Psoas muscle (tissue), 7 donors: ENCODE measurements at regions not wholly inside any gene's neighbourhood (a gene's known extent, or its start where the extent isn't known, plus 50 kb on each side); places are given as distances from the start of the nearest gene placed in this dataset.

Experiments
- ATAC-seq, 4 donors: fragments of 200-7000 bp; cut with Tn5 transposase; one replicate each; pipeline ENCODE4 v1.9.1; 2020; ENCODE audit warnings: moderate library complexity in 3 of 4, mild to moderate bottlenecking in 2 of 4
- DNase-seq, 2 donors: peaks; one replicate each; pipeline ENCODE4 v3.0.0-alpha.2; 2020
- H3K27ac ChIP-seq: fragments of 200-600 bp; one replicate; pipeline ENCODE4 v1.8.0; 2022
- H3K27me3 ChIP-seq, 3 donors: fragments of 200-600 bp in 1 of 3; one replicate each; pipeline versions ENCODE4 v1.6.1 to v1.8.0; 2013 to 2022; ENCODE audit warnings: low read length in 2 of 3, mild to moderate bottlenecking in 2 of 3, moderate library complexity in 1 of 3; ENCODE audit not compliant: insufficient read depth in 3 of 3
- H3K36me3 ChIP-seq, 2 donors: fragments of 200-600 bp in 1 of 2; one replicate each; pipeline versions ENCODE4 v1.6.1 to v1.8.0; 2013 to 2022; ENCODE audit warnings: low read depth in 1 of 2, mild to moderate bottlenecking in 1 of 2, moderate library complexity in 1 of 2; ENCODE audit not compliant: insufficient read depth in 1 of 2
- H3K4me1 ChIP-seq: fragments of 200-600 bp; one replicate; pipeline ENCODE4 v1.8.0; 2022
- H3K4me3 ChIP-seq: fragments of 200-600 bp; one replicate; pipeline ENCODE4 v1.8.0; 2022; ENCODE audit warnings: mild to moderate bottlenecking
- H3K9me3 ChIP-seq: fragments of 200-600 bp; one replicate; pipeline ENCODE4 v1.8.0; 2022
- CTCF ChIP-seq: fragments of 200-600 bp; IDR thresholded peaks from one replicate; pipeline ENCODE4 v1.8.0; 2022; ENCODE audit warnings: antibody characterized with exemption
- WGBS, 3 donors: extraction: QIAGEN DNeasy Blood & Tissue Kit; methylation state at CpG; one replicate each; pipeline versions ENCODE4 v1.1.6 to v1.1.7; 2013; 5-methylcytosine and 5-hydroxymethylcytosine counted together
- intact Hi-C, 2 donors: fragments of 100-400 bp; cut with DNase I; formaldehyde crosslinking; loops; one replicate each; pipeline versions ENCODE4 v1.11.0 to v1.14.2; 2022
- donor health status: healthy with polysubstance abuse.
- donor health status: DM: no; HTN: no; CAD: no; lungs with moderate emphysema.
- donor health status: Bipolar disorder and iron deficiency.
- donor health status: healthy.
- donor health status: DM: yes; HTN: yes; CAD: no.
- donor health status: DM: no; HTN: no; CAD: no.
- donor health status: DM: yes; HTN: yes; CAD: no.

GRCh38 chr10:120271696-120272095, 185.3 kb upstream of the PLPP4 start:
- Histone ChIP-seq H3K36me3 (no peaks in the 10 kb centered on the region), H3K4me3 (no peak overlapping the region), H3K27ac (no peak overlapping the region), H3K9me3 (no peaks in the 10 kb centered on the region), H3K27me3 (no peaks in the 10 kb centered on the region), H3K4me1 (no peaks in the 10 kb centered on the region)
- intact Hi-C loops: no loop called here
- no peak for ATAC-seq
- DNase-seq: no peak
- no peak for TF ChIP-seq CTCF

GRCh38 chr10:120272350-120272749, 184.7 kb upstream of the PLPP4 start:
- Histone ChIP-seq H3K27ac (no peak overlapping the region), H3K9me3 (no peaks in the 10 kb centered on the region), H3K4me1 (no peaks in the 10 kb centered on the region), H3K4me3 (no peak overlapping the region), H3K36me3 (no peaks in the 10 kb centered on the region), H3K27me3 (no peaks in the 10 kb centered on the region)
- ATAC-seq: no peak
- intact Hi-C loops: no loop called here
- WGBS, 3 donors: 93 to 98% (median 97%) methylated on average over 2 of the region's 2 CpGs
- no peak for TF ChIP-seq CTCF
- DNase-seq: no peak

GRCh38 chr10:120278069-120278468, 179.0 kb upstream of the PLPP4 start:
- no peak for TF ChIP-seq CTCF
- Histone ChIP-seq H3K27ac (no peak overlapping the region), H3K4me3 (no peak overlapping the region), H3K36me3 (no peaks in the 10 kb centered on the region), H3K4me1 (no peaks in the 10 kb centered on the region), H3K27me3 (no peaks in the 10 kb centered on the region), H3K9me3 (no peaks in the 10 kb centered on the region)
- 36 to 61% (median 37%) methylated on average over 1 of the region's 1 CpG for WGBS, 3 donors
- intact Hi-C loops: no loop called here
- DNase-seq (no peak), ATAC-seq (no peak)

- intact Hi-C loops: no loop called here
- Histone ChIP-seq H3K9me3 (no peaks in the 10 kb centered on the region), H3K4me1 (no peaks in the 10 kb centered on the region), H3K36me3 (no peaks in the 10 kb centered on the region), H3K4me3 (no peak overlapping the region), H3K27ac (no peak overlapping the region), H3K27me3 (no peaks in the 10 kb centered on the region)
- DNase-seq (no peak), ATAC-seq (no peak)
- WGBS, 3 donors: 80 to 84% (median 82%) methylated on average over 1 of the region's 1 CpG
- TF ChIP-seq CTCF: no peak
Observed at GRCh38 chr10:120279196-120279595, 177.8 kb upstream of the PLPP4 start.

- Histone ChIP-seq H3K9me3 (no peaks in the 10 kb centered on the region), H3K27me3 (no peaks in the 10 kb centered on the region), H3K36me3 (no peaks in the 10 kb centered on the region), H3K4me1 (no peaks in the 10 kb centered on the region), H3K27ac (no peak overlapping the region), H3K4me3 (no peak overlapping the region)
- ATAC-seq (no peak), DNase-seq (no peak)
- WGBS, 3 donors: 80 to 89% (median 82%) methylated on average over 8 of the region's 8 CpGs
- intact Hi-C loops: no loop called here
- no peak for TF ChIP-seq CTCF
Observed at GRCh38 chr10:120282421-120282820, 174.6 kb upstream of the PLPP4 start.
